HG03442 (cell line): ENCODE measurements at regions not wholly inside any gene's neighbourhood (a gene's known extent, or its start where the extent isn't known, plus 50 kb on each side); places are given as distances from the start of the nearest gene placed in this dataset.

Experiments used
- ATAC-seq: cut with Tn5 transposase; IDR thresholded peaks from one replicate; pipeline ENCODE4 v1.9.1; 2021; ENCODE audit warnings: mild to moderate bottlenecking, moderate library complexity; ENCODE audit not compliant: unreplicated experiment

GRCh38 chr16:9443864-9444263 lies 352.4 kb downstream of the HAPSTR1 start:
- ATAC-seq: no peak

- no peak for ATAC-seq
These were observed 355.2 kb downstream of the HAPSTR1 start for GRCh38 chr16:9446471-9447194.

GRCh38 chr16:9447195-9447551 lies 355.7 kb downstream of the HAPSTR1 start:
- ATAC-seq: no peak

DNA sequence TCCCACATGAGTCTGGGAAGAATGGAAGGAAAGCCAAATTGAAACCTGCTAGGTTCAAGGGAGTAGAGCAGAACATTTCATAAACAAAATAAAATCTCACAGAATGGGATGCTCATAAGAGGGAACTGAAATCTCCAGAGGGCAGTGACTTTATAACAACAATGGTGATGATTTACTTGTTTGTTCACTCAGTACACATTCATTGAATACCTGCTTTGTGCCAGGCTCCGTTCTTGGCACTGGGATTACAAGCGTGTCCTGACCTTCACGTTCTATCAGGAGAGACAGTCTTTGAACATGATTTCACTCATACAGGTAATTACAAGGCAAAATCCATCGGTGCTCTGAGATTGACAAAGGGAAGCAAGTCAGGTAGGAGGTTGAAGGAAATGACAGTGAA lies 356.3 kb downstream of the HAPSTR1 start:
- ATAC-seq: no peak

- no peak for ATAC-seq
These were observed 358.2 kb downstream of the HAPSTR1 start for GRCh38 chr16:9449597-9449996.

- ATAC-seq: no peak
These were observed 365.8 kb downstream of the HAPSTR1 start for GRCh38 chr16:9457215-9457614.

GRCh38 chr16:9458816-9459215 lies 367.4 kb downstream of the HAPSTR1 start:
- no peak for ATAC-seq

DNA sequence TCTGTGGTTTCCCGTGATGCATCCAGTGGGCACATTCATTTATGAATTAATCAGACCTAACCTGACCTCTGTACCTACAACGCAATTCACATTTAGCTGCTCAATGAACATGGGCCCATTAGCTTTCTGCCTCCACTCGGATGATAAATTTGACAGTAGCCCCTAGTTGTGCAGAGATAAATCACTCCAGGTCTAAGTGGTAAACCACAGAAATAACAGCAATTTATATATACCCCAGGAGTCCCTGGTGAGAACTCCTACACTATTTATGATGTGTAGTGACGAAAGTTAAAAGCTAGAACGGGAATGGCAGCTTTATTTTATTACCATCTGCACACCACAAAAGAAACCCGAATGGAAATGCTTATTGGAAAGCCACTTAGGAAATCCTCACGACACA lies 371.5 kb downstream of the HAPSTR1 start:
- ATAC-seq: no peak

GRCh38 chr16:9463461-9463860 lies 372.0 kb downstream of the HAPSTR1 start:
- ATAC-seq: no peak

- no peak for ATAC-seq
These were observed 373.7 kb downstream of the HAPSTR1 start for GRCh38 chr16:9465161-9465560.

DNA sequence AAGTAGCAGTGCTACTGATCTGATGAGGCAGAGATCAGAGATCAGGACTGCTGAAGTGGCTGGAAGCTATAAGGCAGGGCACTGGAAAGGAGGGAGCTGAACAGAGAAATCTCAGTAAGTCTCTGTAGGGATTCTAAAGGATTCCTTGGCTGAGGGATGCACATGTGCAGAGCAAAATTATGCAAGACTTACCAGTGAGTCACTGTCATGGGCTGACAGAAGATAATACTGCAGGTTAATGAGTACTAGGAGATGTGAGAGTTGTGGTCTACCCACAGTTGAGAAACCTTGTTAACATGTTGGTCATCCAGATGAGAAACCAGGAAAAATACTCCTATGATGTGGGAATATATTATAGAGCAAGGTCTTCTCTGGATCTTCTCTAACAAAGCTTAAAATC lies 378.1 kb downstream of the HAPSTR1 start:
- no peak for ATAC-seq

- ATAC-seq: no peak
These were observed 385.3 kb downstream of the HAPSTR1 start for GRCh38 chr16:9476744-9477143.

GRCh38 chr16:9479008-9479407 lies 387.6 kb downstream of the HAPSTR1 start:
- no peak for ATAC-seq

DNA sequence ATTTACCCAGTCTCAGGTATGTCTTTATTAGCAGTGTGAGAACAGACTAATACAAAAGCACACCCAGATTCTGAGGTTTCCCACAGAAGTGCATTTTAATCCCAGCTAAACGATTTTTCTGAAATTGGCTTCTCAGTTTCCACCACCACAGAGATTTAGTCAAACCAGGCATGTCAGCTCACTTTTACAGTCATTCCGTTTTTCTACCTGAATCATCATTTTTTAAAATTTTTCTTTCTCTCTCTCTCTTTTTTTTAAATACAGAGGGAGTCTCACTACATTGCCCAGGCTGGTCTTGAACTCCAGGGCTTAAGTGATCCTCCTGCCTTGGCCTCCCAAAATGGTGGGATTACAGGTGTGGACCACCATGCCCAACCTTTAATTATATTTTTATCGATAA lies 389.1 kb downstream of the HAPSTR1 start:
- ATAC-seq: no peak

DNA sequence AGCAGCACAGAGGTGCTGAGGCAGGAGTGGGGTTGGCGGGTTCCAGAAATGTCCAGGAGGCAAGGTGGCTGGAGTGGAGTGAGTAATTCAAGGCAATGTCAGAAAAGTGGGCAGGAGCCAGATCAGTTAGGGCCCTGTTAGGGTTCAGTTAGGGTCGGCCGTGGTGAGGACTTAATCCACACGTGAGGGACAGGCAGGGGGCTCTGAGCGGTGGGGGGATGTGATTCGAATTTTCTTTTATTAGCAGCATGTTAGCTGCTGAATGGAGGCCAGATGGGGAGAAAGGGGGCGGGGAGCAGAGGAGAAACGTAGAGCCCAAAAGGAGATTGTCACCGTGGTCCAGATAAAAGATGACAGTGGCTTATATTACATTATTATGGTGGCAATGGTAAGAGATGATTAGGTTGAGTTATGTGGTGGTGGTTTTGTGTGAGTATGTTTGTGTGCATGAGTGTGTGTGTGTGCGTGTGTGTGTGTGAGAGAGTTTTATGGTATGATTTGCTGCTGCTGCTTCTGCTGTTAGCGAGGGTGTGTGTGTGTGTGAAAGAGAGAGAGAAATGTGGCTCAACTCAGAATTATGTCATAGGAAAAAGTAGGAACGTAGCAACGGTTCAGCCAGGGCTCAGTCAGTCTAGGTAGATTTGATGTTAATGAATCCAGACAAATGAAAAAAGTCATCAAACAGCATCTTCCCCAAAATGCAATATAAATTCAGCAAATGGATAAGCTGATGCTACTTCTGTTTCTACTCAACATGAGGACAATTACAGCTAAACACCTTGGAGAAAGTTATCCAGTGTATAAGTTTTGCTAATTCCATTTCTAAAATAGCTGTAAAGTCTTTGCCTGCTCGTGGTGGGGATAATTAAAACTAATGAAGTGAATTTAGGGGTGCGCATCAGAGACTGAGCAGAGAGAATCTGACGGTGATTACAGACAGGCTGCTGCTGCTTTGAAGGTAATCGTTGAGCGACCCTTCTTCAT lies 390.6 kb downstream of the HAPSTR1 start:
- no peak for ATAC-seq

DNA sequence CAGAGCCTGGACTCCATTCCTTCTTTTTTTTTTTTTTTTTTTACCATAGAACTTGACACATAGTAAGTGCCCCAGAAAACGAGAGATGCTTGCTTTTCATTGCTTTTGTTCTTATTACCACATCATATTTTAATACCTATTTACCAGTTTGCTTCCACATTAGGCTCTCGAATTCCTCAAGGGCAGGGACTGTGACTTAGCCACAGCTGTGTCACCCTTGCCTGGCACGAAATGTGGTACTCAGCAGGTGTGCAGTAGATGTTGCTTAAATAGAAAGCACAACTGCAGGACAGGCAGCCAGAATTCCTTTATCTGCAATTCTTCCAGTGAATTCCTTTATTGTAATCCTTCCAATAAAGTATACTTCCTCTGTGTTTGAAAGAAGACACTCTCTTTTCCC lies 393.0 kb downstream of the HAPSTR1 start:
- ATAC-seq: no peak

DNA sequence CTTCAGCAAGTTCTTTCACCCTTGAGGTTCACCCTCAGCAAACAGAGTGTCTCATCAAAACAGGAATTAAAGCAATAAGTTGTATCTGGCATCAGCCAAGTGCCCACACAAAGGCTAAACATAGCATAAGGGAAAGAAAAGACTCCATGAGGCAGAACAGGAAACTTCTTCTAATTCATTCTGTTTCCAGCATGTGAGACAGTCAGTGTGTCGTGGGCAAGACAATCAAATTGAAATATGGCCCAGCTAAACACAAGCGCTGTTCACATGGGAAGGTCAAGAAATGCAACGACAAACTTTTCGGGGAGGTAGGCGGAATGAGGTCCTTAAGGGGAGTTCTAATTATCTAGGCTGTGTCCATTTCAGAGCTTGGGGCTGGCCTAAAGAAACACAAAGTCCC lies 393.4 kb downstream of the HAPSTR1 start:
- no peak for ATAC-seq

DNA sequence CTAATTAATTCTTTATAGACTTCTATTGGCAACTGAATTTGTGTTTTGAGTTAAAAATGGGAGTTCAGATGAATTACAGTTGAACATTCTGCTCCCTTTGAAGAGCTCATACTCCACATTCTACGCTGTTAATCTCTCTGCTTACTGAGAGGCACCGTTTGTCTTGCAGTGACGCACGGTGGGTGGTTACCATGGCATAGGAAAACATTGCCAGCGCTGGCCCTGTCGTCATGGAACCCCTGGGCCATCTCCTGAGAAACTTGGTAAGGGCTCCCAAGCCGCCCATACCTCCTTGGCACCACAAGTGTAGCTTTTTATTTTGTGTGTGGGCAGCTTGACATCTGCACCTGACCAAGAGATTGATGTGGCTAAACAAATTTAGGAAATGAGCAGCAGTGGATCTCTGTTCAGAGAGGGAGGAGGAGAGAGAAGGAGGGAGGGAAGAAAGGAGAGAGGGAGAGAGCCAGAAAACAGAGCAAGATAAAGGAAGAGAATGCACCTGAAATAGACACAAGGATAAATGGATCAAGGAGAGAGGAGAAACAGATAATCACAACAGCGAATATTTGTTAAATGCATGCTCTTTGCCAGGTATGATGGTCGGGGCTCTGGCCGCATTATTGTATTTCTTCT lies 398.5 kb downstream of the HAPSTR1 start:
- ATAC-seq: no peak

- no peak for ATAC-seq
These were observed 404.4 kb downstream of the HAPSTR1 start for GRCh38 chr16:9495824-9496223.

- ATAC-seq: no peak
These were observed 406.3 kb downstream of the HAPSTR1 start for GRCh38 chr16:9497750-9498149.

GRCh38 chr16:9499941-9500593 lies 408.6 kb downstream of the HAPSTR1 start:
- ATAC-seq: no peak
